Left lung (tissue), 4 donors: ENCODE measurements at regions not wholly inside any gene's neighbourhood (a gene's known extent, or its start where the extent isn't known, plus 50 kb on each side); places are given as distances from the start of the nearest gene placed in this dataset.

Source experiments
- ATAC-seq: fragments of 200-7000 bp; cut with Tn5 transposase; one replicate; pipeline ENCODE4 v1.9.1; 2020; ENCODE audit warnings: moderate library complexity
- DNase-seq, 4 donors: peaks; one replicate each; pipeline ENCODE4 v3.0.0-alpha.2; 2013 to 2020
- H3K27ac ChIP-seq, 2 donors: fragments of 200-600 bp; sonication (generic) in 1 of 2; one replicate each; pipeline versions ENCODE4 v1.5.0 to v1.8.0; 2020 to 2021
- H3K27me3 ChIP-seq, 2 donors: fragments of 200-600 bp; sonication (generic) in 1 of 2; one replicate each; pipeline versions ENCODE4 v1.5.0 to v1.8.0; 2020 to 2021
- H3K36me3 ChIP-seq, 2 donors: fragments of 200-600 bp; sonication (generic) in 1 of 2; one replicate each; pipeline versions ENCODE4 v1.5.0 to v1.8.0; 2020 to 2021
- H3K4me1 ChIP-seq, 2 donors: fragments of 200-600 bp; one replicate each; pipeline ENCODE4 v1.8.0; 2021
- H3K4me3 ChIP-seq, 2 donors: fragments of 200-600 bp; sonication (generic) in 1 of 2; one replicate each; pipeline versions ENCODE4 v1.5.0 to v1.8.0; 2020 to 2021; ENCODE audit warnings: mild to moderate bottlenecking in 1 of 2
- H3K9me3 ChIP-seq, 2 donors: fragments of 200-600 bp; sonication (generic) in 1 of 2; one replicate each; pipeline versions ENCODE4 v1.5.0 to v1.8.0; 2020 to 2021
- CTCF ChIP-seq, 2 donors: fragments of 200-600 bp; sonication (generic) in 1 of 2; IDR thresholded peaks; one replicate each; pipeline versions ENCODE4 v1.5.0 to v1.8.0; 2021; ENCODE audit warnings: antibody characterized with exemption in 2 of 2
- intact Hi-C, 2 donors: fragments of 100-400 bp; cut with DNase I; formaldehyde crosslinking; loops; one replicate each; pipeline versions ENCODE4 v1.11.2 to v1.14.2; 2022
- donor health status: DM: no; HTN: yes; CAD: no.
- donor health status: DM: no; HTN: no; CAD: no.

DNA sequence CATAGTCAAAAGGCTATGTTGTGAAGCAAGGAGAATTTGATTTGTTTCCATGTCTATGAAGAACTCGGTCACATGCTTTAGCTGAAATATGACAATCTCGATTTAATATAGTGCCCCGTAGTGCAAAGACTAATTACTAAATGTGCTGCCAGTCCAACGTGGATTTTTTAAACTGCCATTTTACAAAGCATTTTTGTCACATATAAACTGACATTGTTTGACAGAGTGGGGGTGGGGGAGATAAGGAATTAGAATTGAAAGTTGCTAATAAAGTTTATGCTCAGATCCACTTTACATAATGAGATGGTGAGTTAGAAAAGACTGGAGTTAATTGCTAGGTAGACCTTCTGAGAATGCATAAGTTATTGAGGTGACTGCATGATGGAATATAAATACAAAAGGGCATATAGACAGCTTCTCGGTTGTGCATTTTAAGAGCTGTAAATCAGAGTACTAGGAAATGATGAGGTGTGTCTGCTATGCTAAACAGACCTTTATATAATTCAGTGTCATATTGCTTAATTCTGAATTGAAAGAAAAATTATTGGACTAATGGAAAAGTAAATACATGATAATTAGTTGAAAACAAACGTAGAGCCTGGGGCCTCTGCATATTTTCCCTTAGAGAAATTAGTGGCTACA is 158.9 kb upstream of the MTNR1B start:
- Histone ChIP-seq H3K4me3 (no peak overlapping the region), H3K27me3 (no peaks in the 10 kb centered on the region), H3K9me3 (no peaks in the 10 kb centered on the region), H3K36me3 (no peaks in the 10 kb centered on the region), H3K4me1 (no peaks in the 10 kb centered on the region), H3K27ac (no peak overlapping the region)
- no peak for ATAC-seq
- TF ChIP-seq CTCF (IDR thresholded peaks at IDR 0.05): no peak
- DNase-seq: no peak
- intact Hi-C loops: no loop called here

DNA sequence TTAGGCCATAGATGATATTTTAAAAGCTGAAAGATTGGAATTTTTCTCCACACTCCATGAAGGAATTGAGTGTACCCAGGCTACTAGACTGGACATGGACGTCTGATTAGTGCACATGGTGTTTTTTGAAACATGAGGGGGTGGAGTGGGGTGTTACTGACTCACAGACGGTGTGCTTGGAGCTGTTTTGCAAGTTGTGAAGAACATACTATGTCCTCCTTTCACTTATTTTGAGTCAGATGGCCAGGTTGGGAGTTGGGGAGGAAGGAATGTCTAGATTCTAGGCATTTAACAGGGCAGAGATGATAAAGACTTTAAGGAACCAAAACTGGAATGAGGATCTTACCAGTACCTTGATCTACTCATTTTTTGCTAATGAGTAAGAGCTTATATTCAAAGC is 158.1 kb upstream of the MTNR1B start:
- intact Hi-C loops: no loop called here
- Histone ChIP-seq H3K4me3 (no peak overlapping the region), H3K9me3 (no peaks in the 10 kb centered on the region), H3K27ac (no peak overlapping the region), H3K4me1 (no peaks in the 10 kb centered on the region), H3K27me3 (no peaks in the 10 kb centered on the region), H3K36me3 (no peaks in the 10 kb centered on the region)
- DNase-seq: no peak
- TF ChIP-seq CTCF (IDR thresholded peaks at IDR 0.05): no peak
- no peak for ATAC-seq

DNA sequence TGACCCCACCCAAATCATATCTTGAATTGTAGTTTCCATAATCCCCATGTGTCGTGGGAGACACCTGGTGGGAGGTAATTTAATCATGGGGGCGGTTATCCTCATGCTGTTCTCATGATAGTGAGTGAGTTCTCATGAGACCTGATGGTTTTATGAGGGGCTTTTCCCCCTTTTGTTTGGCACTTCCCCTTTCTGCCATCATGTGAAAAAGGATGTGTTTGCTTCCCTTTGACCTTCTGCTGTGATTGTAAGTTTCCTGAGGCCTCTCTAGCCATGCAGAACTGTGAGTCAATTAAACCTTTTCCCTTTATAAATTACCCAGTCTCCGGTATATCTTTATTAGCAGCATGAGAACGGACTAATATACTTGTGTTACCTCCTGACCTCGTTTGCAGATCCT is 156.6 kb upstream of the MTNR1B start:
- DNase-seq (no peak), ATAC-seq (no peak)
- Histone ChIP-seq H3K36me3 (no peaks in the 10 kb centered on the region), H3K27ac (no peak overlapping the region), H3K27me3 (no peaks in the 10 kb centered on the region), H3K4me3 (no peak overlapping the region), H3K4me1 (no peaks in the 10 kb centered on the region), H3K9me3 (no peaks in the 10 kb centered on the region)
- TF ChIP-seq CTCF (IDR thresholded peaks at IDR 0.05): no peak
- intact Hi-C loops: no loop called here

DNA sequence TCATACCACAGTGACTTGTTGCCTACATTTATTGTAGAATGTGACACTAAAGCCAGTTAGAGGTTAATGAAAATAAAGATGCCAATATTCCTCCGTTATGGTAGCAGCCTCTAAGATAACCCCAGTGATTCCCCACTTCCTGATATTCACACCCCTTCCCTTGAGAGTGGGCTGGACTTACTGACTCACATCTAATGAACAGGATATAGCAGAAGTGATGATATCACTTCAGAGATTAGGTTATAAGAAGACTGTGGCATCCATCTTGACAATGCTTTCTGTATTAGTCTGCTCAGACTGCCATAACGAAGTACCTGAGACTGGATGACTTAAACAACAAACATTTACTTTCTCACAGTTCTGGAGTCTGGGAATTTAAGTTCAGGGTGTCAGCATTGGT is 149.6 kb upstream of the MTNR1B start:
- H3K9me3 ChIP-seq: peaks cover 0 to 4% of the 10 kb centered on the region in 2 donors
- no peak overlapping the region for H3K27ac ChIP-seq
- no peak overlapping the region for H3K4me3 ChIP-seq
- no peak for TF ChIP-seq CTCF (IDR thresholded peaks at IDR 0.05)
- ATAC-seq (no peak), DNase-seq (no peak)
- H3K4me1 ChIP-seq: no peaks in the 10 kb centered on the region
- H3K27me3 ChIP-seq: no peaks in the 10 kb centered on the region
- H3K36me3 ChIP-seq: no peaks in the 10 kb centered on the region
- intact Hi-C loops: no loop called here

GRCh38 chr11:92820860-92821259 is 148.6 kb upstream of the MTNR1B start:
- no peak for TF ChIP-seq CTCF (IDR thresholded peaks at IDR 0.05)
- peaks cover 0 to 4% of the 10 kb centered on the region in 2 donors for H3K9me3 ChIP-seq
- H3K27me3 ChIP-seq: no peaks in the 10 kb centered on the region
- H3K36me3 ChIP-seq: no peaks in the 10 kb centered on the region
- H3K4me3 ChIP-seq: no peak overlapping the region
- no peaks in the 10 kb centered on the region for H3K4me1 ChIP-seq
- no peak for DNase-seq
- no peak overlapping the region for H3K27ac ChIP-seq
- intact Hi-C loops: no loop called here
- ATAC-seq: no peak
